ENCODE measurements at regions not wholly inside any gene's neighbourhood (a gene's known extent, or its start where the extent isn't known, plus 50 kb on each side); places are given as distances from the start of the nearest gene placed in this dataset.

DNA sequence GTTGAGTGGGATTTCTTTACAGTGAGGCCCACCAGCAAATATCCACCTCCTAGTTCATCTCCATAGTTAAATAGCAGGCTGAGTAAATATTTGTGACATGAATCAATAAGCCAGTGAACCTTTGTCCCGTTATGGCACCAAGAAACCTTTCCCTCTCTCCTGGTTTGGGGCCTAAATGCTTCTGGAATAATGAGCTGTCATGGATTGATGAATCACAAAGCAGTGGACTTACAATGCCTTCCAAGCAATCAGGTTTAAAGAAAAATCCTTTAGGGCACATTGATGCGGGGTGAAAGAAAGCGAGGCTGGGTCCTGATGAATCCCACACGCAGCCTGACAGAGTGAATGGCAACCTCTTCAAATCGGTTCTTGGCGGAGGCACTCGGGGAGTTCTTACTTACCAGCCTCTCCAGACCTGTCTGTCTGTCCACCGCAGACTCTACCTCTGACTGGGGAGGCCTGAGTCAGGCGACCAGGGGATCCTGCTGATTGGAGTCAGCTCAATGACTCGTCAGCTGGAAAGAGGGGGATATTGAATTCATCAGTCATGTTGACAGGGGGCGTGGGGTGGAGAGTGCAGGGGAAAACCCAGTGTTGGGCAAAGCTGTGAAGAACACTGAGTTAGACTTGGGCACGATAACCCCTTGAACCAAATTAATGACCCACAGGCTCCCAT lies 247.3 kb downstream of the PLPP3 start (continued):
- no peak for TF ChIP-seq CTCF (CRISPR knock-in tag; IDR thresholded peaks at IDR 0.05)
- TF ChIP-seq MZF1 (CRISPR knock-in tag; IDR thresholded peaks at IDR 0.05; ENCODE audit: borderline replicate concordance), result no peak
- TF ChIP-seq CBX1 (IDR thresholded peaks at IDR 0.05; ENCODE audit: low read depth), result no peak
- TF ChIP-seq NR2F1 (CRISPR knock-in tag; IDR thresholded peaks at IDR 0.05), result peak in 1 of 2 experiments; percentile 76; a peak in 3 of 4 replicates
- no peak for TF ChIP-seq ZFP82 (CRISPR knock-in tag; IDR thresholded peaks at IDR 0.05; ENCODE audit: borderline replicate concordance)
- TF ChIP-seq SMAD9 (CRISPR knock-in tag; IDR thresholded peaks at IDR 0.05), result no peak
- no peak for TF ChIP-seq HNRNPL (IDR thresholded peaks at IDR 0.05; ENCODE audit: low read depth, low read length)
- no peak for TF ChIP-seq ZFP37 (CRISPR knock-in tag; IDR thresholded peaks at IDR 0.05; ENCODE audit: borderline replicate concordance)
- TF ChIP-seq RNF2 (conservative IDR thresholded peaks at IDR 0.05; ENCODE audit: low read depth), result no peak
- no peak for TF ChIP-seq KMT2A (CRISPR knock-in tag; IDR thresholded peaks at IDR 0.05)
- TF ChIP-seq, protein P1, sequence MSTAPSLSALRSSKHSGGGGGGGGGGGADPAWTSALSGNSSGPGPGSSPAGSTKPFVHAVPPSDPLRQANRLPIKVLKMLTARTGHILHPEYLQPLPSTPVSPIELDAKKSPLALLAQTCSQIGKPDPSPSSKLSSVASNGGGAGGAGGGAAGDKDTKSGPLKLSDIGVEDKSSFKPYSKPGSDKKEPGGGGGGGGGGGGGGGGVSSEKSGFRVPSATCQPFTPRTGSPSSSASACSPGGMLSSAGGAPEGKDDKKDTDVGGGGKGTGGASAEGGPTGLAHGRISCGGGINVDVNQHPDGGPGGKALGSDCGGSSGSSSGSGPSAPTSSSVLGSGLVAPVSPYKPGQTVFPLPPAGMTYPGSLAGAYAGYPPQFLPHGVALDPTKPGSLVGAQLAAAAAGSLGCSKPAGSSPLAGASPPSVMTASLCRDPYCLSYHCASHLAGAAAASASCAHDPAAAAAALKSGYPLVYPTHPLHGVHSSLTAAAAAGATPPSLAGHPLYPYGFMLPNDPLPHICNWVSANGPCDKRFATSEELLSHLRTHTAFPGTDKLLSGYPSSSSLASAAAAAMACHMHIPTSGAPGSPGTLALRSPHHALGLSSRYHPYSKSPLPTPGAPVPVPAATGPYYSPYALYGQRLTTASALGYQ (CRISPR knock-in tag; IDR thresholded peaks at IDR 0.05), result peak; percentile 90
- TF ChIP-seq ZNF772 (CRISPR knock-in tag; IDR thresholded peaks at IDR 0.05), result 0 out of 2 replicates have a peak, but pooled peaks have one; percentile 24
- TF ChIP-seq ZNF44 (CRISPR knock-in tag; IDR thresholded peaks at IDR 0.05), result no peak
